ENCODE measurements at regions not wholly inside any gene's neighbourhood (a gene's known extent, or its start where the extent isn't known, plus 50 kb on each side); places are given as distances from the start of the nearest gene placed in this dataset.
A peak's percentile ranks its signal among the peaks of the same experiment; 100 is the strongest.

DNA sequence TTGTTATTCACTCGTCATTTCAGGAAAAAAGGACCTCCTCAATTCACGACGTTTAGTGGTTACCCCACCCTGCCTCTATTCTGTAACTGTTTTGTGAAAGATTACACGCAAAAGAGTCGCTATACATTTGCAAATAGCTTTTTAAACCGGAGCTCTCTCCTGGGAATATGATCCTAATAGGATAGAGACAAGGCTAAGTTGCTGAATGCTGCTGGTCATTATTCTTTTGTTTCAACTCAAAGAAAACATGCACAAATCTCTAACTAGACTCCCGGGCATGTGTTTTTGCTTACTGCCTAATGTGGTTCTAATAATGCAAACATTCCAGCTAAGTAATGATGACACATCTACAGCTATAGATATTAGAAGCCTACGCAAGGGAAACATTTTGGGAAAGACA is 214.6 kb upstream of the MDFIC2 start:
- ATAC-seq = peak; percentile 69
- TF ChIP-seq CSDC2 (CRISPR knock-in tag; IDR thresholded peaks at IDR 0.05) (no peak), SNAI2 (CRISPR knock-in tag; IDR thresholded peaks at IDR 0.05) (no peak)

DNA sequence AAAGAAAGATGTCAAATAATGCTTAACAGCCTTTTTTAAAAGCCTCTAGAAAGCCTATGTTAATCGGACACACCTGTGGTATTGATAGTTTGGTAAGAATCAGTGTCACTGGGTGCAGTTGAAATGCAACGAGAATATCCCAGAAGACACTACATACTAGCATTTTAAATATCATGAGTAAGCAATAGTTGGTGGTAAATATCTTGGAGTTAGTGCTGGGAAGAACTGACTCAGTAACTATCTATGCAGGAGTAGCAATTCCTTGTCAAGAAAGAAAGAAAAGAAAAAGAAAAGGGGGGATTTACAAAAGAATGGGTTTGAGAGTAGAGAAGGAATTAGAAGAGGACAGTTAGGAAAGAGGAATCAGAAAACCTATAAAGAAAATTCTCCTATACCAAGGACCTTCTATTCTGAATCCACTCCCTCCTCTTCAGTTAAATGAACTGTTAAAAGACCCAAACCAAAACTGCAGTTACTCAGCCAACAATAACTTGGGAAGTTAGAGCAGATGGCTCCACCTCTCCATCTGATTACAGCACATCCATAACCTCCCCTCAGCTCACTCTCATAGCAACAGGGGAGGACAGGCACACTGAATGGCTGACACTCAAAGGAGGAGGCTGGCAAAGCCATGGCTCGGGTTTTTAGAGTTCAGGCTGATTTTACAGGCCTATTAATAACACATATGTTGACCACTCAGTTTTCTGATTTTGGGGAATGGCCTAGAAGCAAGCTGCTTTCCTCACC is 207.6 kb upstream of the MDFIC2 start:
- TF ChIP-seq ZNF8 (CRISPR knock-in tag; IDR thresholded peaks at IDR 0.05) (no peak), GLIS3 (CRISPR knock-in tag; IDR thresholded peaks at IDR 0.05) (no peak)
- no peak for ATAC-seq

DNA sequence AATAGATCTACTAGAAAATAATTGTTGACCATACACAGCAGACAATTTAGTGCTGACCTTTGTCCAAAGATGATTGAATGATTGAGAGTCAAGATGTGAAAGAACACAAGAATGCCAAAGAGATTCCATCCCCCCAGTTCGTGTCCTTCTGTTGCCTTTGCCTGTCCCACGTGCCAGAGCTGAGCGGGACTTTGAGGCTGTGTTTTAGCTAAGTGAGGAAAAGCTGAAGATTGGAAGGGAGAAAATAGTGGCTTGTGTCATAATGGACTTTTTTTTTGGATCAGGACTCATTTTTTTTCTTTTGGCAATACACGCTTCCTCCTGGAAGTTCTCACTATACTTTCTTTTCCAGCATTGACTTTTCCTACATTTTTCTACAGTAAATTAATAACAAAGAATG is 206.6 kb upstream of the MDFIC2 start:
- TF ChIP-seq ZFP3 (CRISPR knock-in tag; IDR thresholded peaks at IDR 0.05) = no peak

DNA sequence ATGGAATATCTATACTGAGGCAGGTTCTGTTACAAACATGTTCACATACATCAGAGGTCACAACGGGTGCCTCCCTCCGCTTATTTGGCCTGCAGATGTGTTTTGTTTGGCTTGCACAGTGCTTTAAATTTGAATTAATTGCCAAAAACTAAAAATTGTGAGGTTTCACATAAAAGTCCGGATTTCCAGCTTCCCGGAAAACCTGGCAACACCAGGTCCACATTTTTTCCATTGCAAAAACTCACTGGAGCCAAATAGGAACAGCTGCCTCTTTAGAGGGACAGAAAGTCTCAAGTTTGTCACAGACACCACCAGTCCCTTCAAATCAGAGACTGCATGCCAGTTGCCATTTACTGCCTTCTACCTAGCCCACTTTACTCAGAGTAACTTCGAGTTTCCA is 205.9 kb upstream of the MDFIC2 start:
- TF ChIP-seq, protein P1, sequence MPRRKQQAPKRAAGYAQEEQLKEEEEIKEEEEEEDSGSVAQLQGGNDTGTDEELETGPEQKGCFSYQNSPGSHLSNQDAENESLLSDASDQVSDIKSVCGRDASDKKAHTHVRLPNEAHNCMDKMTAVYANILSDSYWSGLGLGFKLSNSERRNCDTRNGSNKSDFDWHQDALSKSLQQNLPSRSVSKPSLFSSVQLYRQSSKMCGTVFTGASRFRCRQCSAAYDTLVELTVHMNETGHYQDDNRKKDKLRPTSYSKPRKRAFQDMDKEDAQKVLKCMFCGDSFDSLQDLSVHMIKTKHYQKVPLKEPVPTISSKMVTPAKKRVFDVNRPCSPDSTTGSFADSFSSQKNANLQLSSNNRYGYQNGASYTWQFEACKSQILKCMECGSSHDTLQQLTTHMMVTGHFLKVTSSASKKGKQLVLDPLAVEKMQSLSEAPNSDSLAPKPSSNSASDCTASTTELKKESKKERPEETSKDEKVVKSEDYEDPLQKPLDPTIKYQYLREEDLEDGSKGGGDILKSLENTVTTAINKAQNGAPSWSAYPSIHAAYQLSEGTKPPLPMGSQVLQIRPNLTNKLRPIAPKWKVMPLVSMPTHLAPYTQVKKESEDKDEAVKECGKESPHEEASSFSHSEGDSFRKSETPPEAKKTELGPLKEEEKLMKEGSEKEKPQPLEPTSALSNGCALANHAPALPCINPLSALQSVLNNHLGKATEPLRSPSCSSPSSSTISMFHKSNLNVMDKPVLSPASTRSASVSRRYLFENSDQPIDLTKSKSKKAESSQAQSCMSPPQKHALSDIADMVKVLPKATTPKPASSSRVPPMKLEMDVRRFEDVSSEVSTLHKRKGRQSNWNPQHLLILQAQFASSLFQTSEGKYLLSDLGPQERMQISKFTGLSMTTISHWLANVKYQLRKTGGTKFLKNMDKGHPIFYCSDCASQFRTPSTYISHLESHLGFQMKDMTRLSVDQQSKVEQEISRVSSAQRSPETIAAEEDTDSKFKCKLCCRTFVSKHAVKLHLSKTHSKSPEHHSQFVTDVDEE (CRISPR knock-in tag; IDR thresholded peaks at IDR 0.05) = no peak
- no peak for TF ChIP-seq TOX (CRISPR knock-in tag; IDR thresholded peaks at IDR 0.05; ENCODE audit: borderline replicate concordance)
- no peak for TF ChIP-seq BACH2 (CRISPR knock-in tag; IDR thresholded peaks at IDR 0.05; ENCODE audit: borderline replicate concordance)
- TF ChIP-seq, protein P2, sequence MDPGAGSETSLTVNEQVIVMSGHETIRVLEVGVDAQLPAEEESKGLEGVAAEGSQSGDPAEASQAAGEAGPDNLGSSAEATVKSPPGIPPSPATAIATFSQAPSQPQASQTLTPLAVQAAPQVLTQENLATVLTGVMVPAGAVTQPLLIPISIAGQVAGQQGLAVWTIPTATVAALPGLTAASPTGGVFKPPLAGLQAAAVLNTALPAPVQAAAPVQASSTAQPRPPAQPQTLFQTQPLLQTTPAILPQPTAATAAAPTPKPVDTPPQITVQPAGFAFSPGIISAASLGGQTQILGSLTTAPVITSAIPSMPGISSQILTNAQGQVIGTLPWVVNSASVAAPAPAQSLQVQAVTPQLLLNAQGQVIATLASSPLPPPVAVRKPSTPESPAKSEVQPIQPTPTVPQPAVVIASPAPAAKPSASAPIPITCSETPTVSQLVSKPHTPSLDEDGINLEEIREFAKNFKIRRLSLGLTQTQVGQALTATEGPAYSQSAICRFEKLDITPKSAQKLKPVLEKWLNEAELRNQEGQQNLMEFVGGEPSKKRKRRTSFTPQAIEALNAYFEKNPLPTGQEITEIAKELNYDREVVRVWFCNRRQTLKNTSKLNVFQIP (CRISPR knock-in tag; IDR thresholded peaks at IDR 0.05; ENCODE audit: borderline replicate concordance, low read depth) = no peak
- TF ChIP-seq SNAI2 (CRISPR knock-in tag; IDR thresholded peaks at IDR 0.05) = no peak
- no peak for TF ChIP-seq OSR1 (CRISPR knock-in tag; IDR thresholded peaks at IDR 0.05)
- TF ChIP-seq, protein P3, sequence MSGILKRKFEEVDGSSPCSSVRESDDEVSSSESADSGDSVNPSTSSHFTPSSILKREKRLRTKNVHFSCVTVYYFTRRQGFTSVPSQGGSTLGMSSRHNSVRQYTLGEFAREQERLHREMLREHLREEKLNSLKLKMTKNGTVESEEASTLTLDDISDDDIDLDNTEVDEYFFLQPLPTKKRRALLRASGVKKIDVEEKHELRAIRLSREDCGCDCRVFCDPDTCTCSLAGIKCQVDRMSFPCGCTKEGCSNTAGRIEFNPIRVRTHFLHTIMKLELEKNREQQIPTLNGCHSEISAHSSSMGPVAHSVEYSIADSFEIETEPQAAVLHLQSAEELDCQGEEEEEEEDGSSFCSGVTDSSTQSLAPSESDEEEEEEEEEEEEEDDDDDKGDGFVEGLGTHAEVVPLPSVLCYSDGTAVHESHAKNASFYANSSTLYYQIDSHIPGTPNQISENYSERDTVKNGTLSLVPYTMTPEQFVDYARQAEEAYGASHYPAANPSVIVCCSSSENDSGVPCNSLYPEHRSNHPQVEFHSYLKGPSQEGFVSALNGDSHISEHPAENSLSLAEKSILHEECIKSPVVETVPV (CRISPR knock-in tag; IDR thresholded peaks at IDR 0.05) = no peak
- no peak for TF ChIP-seq ESRRG (CRISPR knock-in tag; IDR thresholded peaks at IDR 0.05)
- no peak for TF ChIP-seq ZC3H10 (CRISPR knock-in tag; IDR thresholded peaks at IDR 0.05)
- no peak for TF ChIP-seq ZNF70 (CRISPR knock-in tag; IDR thresholded peaks at IDR 0.05)
- TF ChIP-seq ZFP3 (CRISPR knock-in tag; IDR thresholded peaks at IDR 0.05) = no peak
- ATAC-seq = no peak

More for the DNA sequence above, 206.6 kb upstream of the MDFIC2 start:
- no peak for ATAC-seq

DNA sequence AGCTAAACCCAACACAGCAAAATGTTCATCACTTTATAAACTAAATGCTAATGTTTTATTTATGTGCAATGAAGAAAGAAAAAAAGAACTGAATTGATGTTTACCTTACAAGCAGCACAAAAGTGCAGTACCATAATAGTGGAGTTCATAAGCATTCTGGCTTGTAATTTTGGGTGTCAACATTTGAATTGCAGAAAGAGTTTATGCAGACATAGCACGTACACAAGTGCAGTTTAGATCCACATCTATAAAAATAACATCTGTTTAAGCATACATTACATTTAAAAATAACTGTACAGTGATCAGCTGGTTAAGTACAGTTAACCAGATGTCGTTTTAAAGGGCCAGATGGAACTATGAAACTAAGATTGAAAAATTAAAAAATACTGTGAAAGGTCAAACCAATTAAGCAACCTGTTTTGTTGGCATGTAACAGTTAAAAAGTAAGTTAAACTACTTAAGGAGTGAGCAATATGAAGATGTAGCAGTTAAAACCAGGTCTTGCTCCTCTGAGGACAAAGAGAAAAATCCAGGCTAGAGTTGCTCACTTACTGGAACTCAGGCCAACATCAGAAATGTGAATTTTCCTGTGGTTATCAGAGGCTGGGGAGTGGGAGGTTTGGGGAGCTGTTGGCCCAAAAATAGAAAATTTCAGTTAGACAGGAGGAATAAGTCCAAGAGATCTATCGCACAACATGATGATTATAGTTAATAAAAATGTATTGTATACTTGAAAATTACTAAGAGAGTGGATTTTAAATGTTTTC is 204.9 kb upstream of the MDFIC2 start:
- TF ChIP-seq TOX (CRISPR knock-in tag; IDR thresholded peaks at IDR 0.05; ENCODE audit: borderline replicate concordance) = no peak
- 0 out of 2 replicates have a peak, but pooled peaks have one; percentile 10 for TF ChIP-seq TCF4 (CRISPR knock-in tag; IDR thresholded peaks at IDR 0.05; ENCODE audit: borderline replicate concordance)
- no peak for ATAC-seq

DNA sequence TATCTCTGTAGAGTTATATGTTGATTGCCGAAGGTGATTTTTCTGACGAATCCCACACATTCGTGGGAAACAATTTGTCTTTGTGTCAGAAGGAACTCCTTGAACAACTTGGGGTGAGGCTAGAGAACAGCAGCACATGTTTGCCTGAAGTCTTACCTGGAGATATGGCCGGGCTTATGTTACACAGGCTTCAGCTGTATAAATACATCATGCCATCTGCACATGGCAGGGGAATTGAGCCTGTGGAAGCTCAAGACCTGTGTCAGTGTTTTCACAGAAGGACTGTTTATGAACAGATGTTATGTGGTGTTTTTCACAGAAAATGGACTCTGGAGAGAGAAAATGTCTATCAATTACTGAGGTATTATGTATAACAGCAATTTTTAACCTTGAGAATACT is 203.6 kb upstream of the MDFIC2 start:
- no peak for ATAC-seq

More for the DNA sequence above, 203.6 kb upstream of the MDFIC2 start:
- TF ChIP-seq OSR1 (CRISPR knock-in tag; IDR thresholded peaks at IDR 0.05) = no peak
- TF ChIP-seq, protein P3 (CRISPR knock-in tag; IDR thresholded peaks at IDR 0.05) = no peak
- TF ChIP-seq PPARA (CRISPR knock-in tag; IDR thresholded peaks at IDR 0.05; ENCODE audit: borderline replicate concordance) = no peak
- TF ChIP-seq ZFP3 (CRISPR knock-in tag; IDR thresholded peaks at IDR 0.05) = no peak
- no peak for TF ChIP-seq SNAI2 (CRISPR knock-in tag; IDR thresholded peaks at IDR 0.05)
- TF ChIP-seq ZNF8 (CRISPR knock-in tag; IDR thresholded peaks at IDR 0.05) = no peak
